GM21529 (cell line): ENCODE measurements at regions not wholly inside any gene's neighbourhood (a gene's known extent, or its start where the extent isn't known, plus 50 kb on each side); places are given as distances from the start of the nearest gene placed in this dataset.
"Not testable (repeated sequence)": the region's sequence is repeated elsewhere in the genome, so short reads cannot be mapped to it uniquely, and the experiment has no call there.

Source experiments
- ATAC-seq: cut with Tn5 transposase; IDR thresholded peaks from one replicate; pipeline ENCODE4 v1.9.1; 2021; ENCODE audit not compliant: unreplicated experiment

GRCh38 chr12:34219046-34219770 is 196.9 kb downstream of the ALG10 start:
- no peak for ATAC-seq

- ATAC-seq = not testable (repeated sequence)
These were observed 197.8 kb downstream of the ALG10 start for GRCh38 chr12:34220079-34220478.

GRCh38 chr12:34223640-34224039 is 201.3 kb downstream of the ALG10 start:
- no peak for ATAC-seq

GRCh38 chr12:34226044-34226443 is 203.7 kb downstream of the ALG10 start:
- ATAC-seq = not testable (repeated sequence)

GRCh38 chr12:34228046-34228445 is 205.8 kb downstream of the ALG10 start:
- not testable (repeated sequence) for ATAC-seq

GRCh38 chr12:34229033-34229432 is 206.7 kb downstream of the ALG10 start:
- not testable (repeated sequence) for ATAC-seq

GRCh38 chr12:34233618-34234017 is 211.3 kb downstream of the ALG10 start:
- ATAC-seq = no peak

GRCh38 chr12:34236073-34236472 is 213.8 kb downstream of the ALG10 start:
- ATAC-seq = no peak

GRCh38 chr12:34244608-34245007 is 222.3 kb downstream of the ALG10 start:
- no peak for ATAC-seq

- no peak for ATAC-seq
These were observed 227.0 kb downstream of the ALG10 start for GRCh38 chr12:34249271-34249670.

GRCh38 chr12:34251879-34252278 is 229.6 kb downstream of the ALG10 start:
- not testable (repeated sequence) for ATAC-seq

- ATAC-seq = no peak
These were observed 231.4 kb downstream of the ALG10 start for GRCh38 chr12:34253674-34254073.

- ATAC-seq = no peak
These were observed 234.8 kb downstream of the ALG10 start for GRCh38 chr12:34257093-34257492.

GRCh38 chr12:34262140-34262539 is 239.8 kb downstream of the ALG10 start:
- ATAC-seq = not testable (repeated sequence)

- ATAC-seq = no peak
These were observed 241.8 kb downstream of the ALG10 start for GRCh38 chr12:34264110-34264509.

- not testable (repeated sequence) for ATAC-seq
These were observed 251.4 kb downstream of the ALG10 start for GRCh38 chr12:34273703-34274102.

GRCh38 chr12:34275129-34275528 is 252.8 kb downstream of the ALG10 start:
- no peak for ATAC-seq

- ATAC-seq = no peak
These were observed 264.2 kb downstream of the ALG10 start for GRCh38 chr12:34286483-34286882.

GRCh38 chr12:34286934-34287333 is 264.6 kb downstream of the ALG10 start:
- no peak for ATAC-seq

- ATAC-seq = no peak
These were observed 265.1 kb downstream of the ALG10 start for GRCh38 chr12:34287437-34287836.

- no peak for ATAC-seq
These were observed 266.0 kb downstream of the ALG10 start for GRCh38 chr12:34287986-34288962.

- no peak for ATAC-seq
These were observed 266.7 kb downstream of the ALG10 start for GRCh38 chr12:34288963-34289345.
